PC-9 (cell line): ENCODE measurements at regions not wholly inside any gene's neighbourhood (a gene's known extent, or its start where the extent isn't known, plus 50 kb on each side); places are given as distances from the start of the nearest gene placed in this dataset.

ENCODE experiments used
- BruUV-seq: library from RNA; stranded (reverse); fragments of 400-500 nt; replicated peaks from 2 replicates; lab custom pipeline; 2021; lab: Mats Ljungman, UMichigan
- CTCF ChIA-PET: fragments of 300-600 bp; sonication (Branson Sonifier 250); formaldehyde crosslinking; loops from one replicate; lab custom pipeline; 2022; ENCODE audit warnings: antibody characterized with exemption; lab: Charles Lee
- POLR2A ChIA-PET: fragments of 300-600 bp; sonication (Branson Sonifier 250); formaldehyde crosslinking; loops from one replicate; lab custom pipeline; 2022; ENCODE audit warnings: antibody characterized with exemption; ENCODE audit not compliant: unreplicated experiment; lab: Charles Lee
- DNase-seq, 2 experiments: peaks; one replicate each; pipeline versions ENCODE4 v3.0.0 to v3.0.0-alpha.2; 2015 to 2022; ENCODE audit warnings: mixed read lengths in 1 of 2
- H2AFZ ChIP-seq: fragments of 200-600 bp; sonication (generic); 2 replicates; pipeline ENCODE4 v1.8.1; 2017; ENCODE audit warnings: antibody characterized with exemption
- H3F3A ChIP-seq: fragments of 200-600 bp; sonication (generic); 2 replicates; pipeline ENCODE4 v1.8.1; 2017; ENCODE audit warnings: antibody characterized with exemption, mild to moderate bottlenecking, low read depth; ENCODE audit not compliant: insufficient read depth
- H3K27ac ChIP-seq: fragments of 200-600 bp; sonication (generic); 2 replicates; pipeline ENCODE4 v1.6.1; 2016; ENCODE audit warnings: mixed run types
- H3K27me3 ChIP-seq: fragments of 200-600 bp; sonication (generic); 2 replicates; pipeline ENCODE4 v1.6.1; 2016; ENCODE audit warnings: low read depth, mixed run types; ENCODE audit not compliant: insufficient read depth
- H3K36me3 ChIP-seq: fragments of 200-600 bp; sonication (generic); 2 replicates; pipeline ENCODE4 v1.6.1; 2016; ENCODE audit warnings: low read depth, mixed run types
- H3K4me1 ChIP-seq: fragments of 200-600 bp; sonication (generic); replicated peaks from 2 replicates; pipeline ENCODE4 v1.6.1; 2016; ENCODE audit warnings: mixed run types; ENCODE audit not compliant: insufficient read depth
- H3K4me2 ChIP-seq: fragments of 200-600 bp; sonication (generic); 2 replicates; pipeline ENCODE4 v1.6.1; 2017; ENCODE audit warnings: mixed run types
- H3K4me3 ChIP-seq: fragments of 200-600 bp; sonication (generic); 2 replicates; pipeline ENCODE4 v1.6.1; 2016; ENCODE audit warnings: mixed run types
- H3K79me2 ChIP-seq: fragments of 200-600 bp; sonication (generic); 2 replicates; pipeline ENCODE4 v1.6.1; 2017; ENCODE audit warnings: low read depth, mixed run types
- H3K9me2 ChIP-seq: fragments of 200-600 bp; sonication (generic); 2 replicates; pipeline ENCODE4 v1.8.1; 2017; ENCODE audit warnings: mild to moderate bottlenecking; ENCODE audit not compliant: insufficient read depth
- H3K9me3 ChIP-seq: fragments of 200-600 bp; sonication (generic); 2 replicates; pipeline ENCODE4 v1.8.1; 2016; ENCODE audit warnings: low read depth; ENCODE audit not compliant: insufficient read depth
- H4K20me1 ChIP-seq: fragments of 200-600 bp; sonication (generic); 2 replicates; pipeline ENCODE4 v1.8.1; 2017; ENCODE audit not compliant: insufficient read depth
- EZH2 ChIP-seq: fragments of 200-600 bp; sonication (generic); IDR thresholded peaks from 2 replicates; pipeline ENCODE4 v1.8.0; 2017; ENCODE audit warnings: antibody characterized with exemption, low read depth
- intact Hi-C: fragments of 100-400 bp; cut with micrococcal nuclease; formaldehyde crosslinking; loops from one replicate; pipeline ENCODE4 v1.10.0; 2022; ENCODE audit not compliant: unreplicated experiment
- TF ChIP-seq, protein P1 (sequence below): fragments of 200-600 bp; sonication (generic); conservative IDR thresholded peaks from 2 replicates; pipeline ENCODE4 v1.6.1; 2017; ENCODE audit warnings: mixed run types, antibody characterized with exemption, mild to moderate bottlenecking, moderate library complexity

DNA sequence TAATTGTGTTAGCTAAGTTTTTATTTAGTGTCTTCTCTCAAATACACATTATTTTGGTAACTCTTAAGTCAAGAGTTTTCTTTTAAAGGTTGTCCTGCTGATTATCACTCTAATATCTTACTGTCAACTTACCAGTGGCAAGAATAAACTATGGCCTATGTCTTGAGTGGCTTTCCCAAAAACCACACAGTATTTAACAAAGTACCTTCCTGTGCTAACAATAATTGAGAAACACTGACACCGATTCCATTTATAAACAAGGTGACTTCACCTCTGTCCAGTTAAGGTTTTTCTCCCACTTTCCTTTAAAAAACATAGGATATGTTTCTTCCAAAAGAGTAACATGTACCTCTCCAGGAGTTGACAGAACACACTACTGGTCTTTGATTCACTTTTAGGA, 234.3 kb upstream of the CD96 start:
- BruUV-seq: no TSS peak
- intact Hi-C loops: no loop called here
- Histone ChIP-seq H3K9me3 (no peaks in the 10 kb centered on the region), H3K9me2 (no peaks in the 10 kb centered on the region), H3K36me3 (no peaks in the 10 kb centered on the region), H3K4me2 (no peak overlapping the region), H4K20me1 (no peaks in the 10 kb centered on the region), H3K79me2 (no peaks in the 10 kb centered on the region), H3K27ac (no peak overlapping the region), H3K4me1 (no peaks in the 10 kb centered on the region), H3K4me3 (no peak overlapping the region), H3F3A (no peaks in the 10 kb centered on the region), H2AFZ (no peak overlapping the region), H3K27me3 (no peaks in the 10 kb centered on the region)
- ChIA-PET CTCF (no interaction called here), POLR2A (no interaction called here)
- DNase-seq: no peak
- no peak for TF ChIP-seq EZH2

DNA sequence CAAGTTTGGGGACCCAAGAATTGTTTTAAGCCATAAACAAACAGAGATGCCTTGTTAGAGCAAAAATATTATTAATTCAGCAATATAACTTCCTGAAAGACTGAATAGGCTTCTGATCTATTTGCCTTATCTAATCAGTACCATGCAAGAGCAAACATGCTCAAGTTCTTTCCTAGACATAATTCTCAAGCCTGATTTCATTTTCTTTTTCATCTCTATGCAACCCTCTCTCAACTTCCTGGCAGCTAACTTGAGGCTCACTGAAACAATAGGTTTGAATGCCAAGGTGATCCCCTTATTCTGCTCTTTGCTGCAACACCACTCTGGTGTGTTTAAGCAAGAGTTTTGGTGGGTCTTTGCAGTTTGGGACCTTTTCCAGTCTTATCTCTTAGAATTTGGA, 230.9 kb upstream of the CD96 start:
- ChIA-PET POLR2A (no interaction called here), CTCF (no interaction called here)
- Histone ChIP-seq H3K27me3 (no peaks in the 10 kb centered on the region), H3K27ac (no peak overlapping the region), H3K79me2 (no peaks in the 10 kb centered on the region), H4K20me1 (no peaks in the 10 kb centered on the region), H3K9me3 (no peaks in the 10 kb centered on the region), H3F3A (no peaks in the 10 kb centered on the region), H3K4me1 (peaks cover 4% of the 10 kb centered on the region; the same call in 1 of the 2 replicates), H3K4me2 (no peak overlapping the region), H2AFZ (no peak overlapping the region), H3K4me3 (no peak overlapping the region), H3K36me3 (no peaks in the 10 kb centered on the region), H3K9me2 (no peaks in the 10 kb centered on the region)
- intact Hi-C loops: no loop called here
- DNase-seq: no peak
- TF ChIP-seq, protein P1, sequence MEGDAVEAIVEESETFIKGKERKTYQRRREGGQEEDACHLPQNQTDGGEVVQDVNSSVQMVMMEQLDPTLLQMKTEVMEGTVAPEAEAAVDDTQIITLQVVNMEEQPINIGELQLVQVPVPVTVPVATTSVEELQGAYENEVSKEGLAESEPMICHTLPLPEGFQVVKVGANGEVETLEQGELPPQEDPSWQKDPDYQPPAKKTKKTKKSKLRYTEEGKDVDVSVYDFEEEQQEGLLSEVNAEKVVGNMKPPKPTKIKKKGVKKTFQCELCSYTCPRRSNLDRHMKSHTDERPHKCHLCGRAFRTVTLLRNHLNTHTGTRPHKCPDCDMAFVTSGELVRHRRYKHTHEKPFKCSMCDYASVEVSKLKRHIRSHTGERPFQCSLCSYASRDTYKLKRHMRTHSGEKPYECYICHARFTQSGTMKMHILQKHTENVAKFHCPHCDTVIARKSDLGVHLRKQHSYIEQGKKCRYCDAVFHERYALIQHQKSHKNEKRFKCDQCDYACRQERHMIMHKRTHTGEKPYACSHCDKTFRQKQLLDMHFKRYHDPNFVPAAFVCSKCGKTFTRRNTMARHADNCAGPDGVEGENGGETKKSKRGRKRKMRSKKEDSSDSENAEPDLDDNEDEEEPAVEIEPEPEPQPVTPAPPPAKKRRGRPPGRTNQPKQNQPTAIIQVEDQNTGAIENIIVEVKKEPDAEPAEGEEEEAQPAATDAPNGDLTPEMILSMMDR: no peak
- no peak for TF ChIP-seq EZH2
- BruUV-seq: no TSS peak

DNA sequence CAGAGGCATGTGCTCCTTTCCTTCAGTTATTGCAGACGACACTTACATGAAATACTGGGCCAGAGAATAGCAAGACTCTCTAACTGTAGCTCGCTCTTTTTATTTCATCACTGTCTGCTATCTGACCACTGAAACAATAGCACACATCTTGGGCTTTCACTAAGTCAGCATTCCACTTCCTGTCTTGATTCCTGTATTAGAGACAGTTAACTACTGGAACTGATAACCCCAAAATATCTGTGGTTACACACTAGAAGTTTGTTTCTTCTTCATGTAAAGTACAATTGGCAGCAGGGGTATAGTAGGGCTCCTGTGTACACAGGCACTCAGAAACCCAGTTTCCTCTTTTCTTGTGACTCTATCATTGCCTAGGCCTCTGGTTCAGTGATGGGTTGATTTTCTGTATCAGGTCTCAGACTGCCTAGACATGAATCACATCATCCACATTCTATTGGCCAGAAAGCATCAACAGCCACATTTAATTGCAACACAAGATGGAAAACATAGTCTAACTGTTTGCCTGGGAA, 230.2 kb upstream of the CD96 start:
- BruUV-seq: no TSS peak
- ChIA-PET CTCF (no interaction called here), POLR2A (no interaction called here)
- Histone ChIP-seq H3F3A (no peaks in the 10 kb centered on the region), H3K79me2 (no peaks in the 10 kb centered on the region), H3K9me3 (no peaks in the 10 kb centered on the region), H3K4me1 (peaks cover 4% of the 10 kb centered on the region; the same call in 1 of the 2 replicates), H4K20me1 (no peaks in the 10 kb centered on the region), H3K27me3 (no peaks in the 10 kb centered on the region), H3K4me3 (no peak overlapping the region), H3K36me3 (no peaks in the 10 kb centered on the region), H2AFZ (no peak overlapping the region), H3K4me2 (no peak overlapping the region), H3K27ac (no peak overlapping the region), H3K9me2 (no peaks in the 10 kb centered on the region)
- TF ChIP-seq, protein P1: no peak
- no peak for TF ChIP-seq EZH2
- intact Hi-C loops: loop anchor here (2.0 kb wide), 1 partner anchor 17 kb away; no protein-coding TSS in a partner anchor
- no peak for DNase-seq
